Thyroid gland (tissue), 4 donors: ENCODE measurements at regions not wholly inside any gene's neighbourhood (a gene's known extent, or its start where the extent isn't known, plus 50 kb on each side); places are given as distances from the start of the nearest gene placed in this dataset.

Source experiments
- CTCF ChIP-seq, 6 experiments: fragments of 200-600 bp in 3 of 6; fragments of 450-650 bp in 3 of 6; sonication (generic) in 3 of 6; IDR thresholded peaks; one replicate each; pipeline ENCODE4 v1.5.1; 2016 to 2019; ENCODE audit warnings: antibody characterized with exemption in 6 of 6, mild to moderate bottlenecking in 2 of 6, inconsistent platforms in 1 of 6, moderate library complexity in 1 of 6
- POLR2A ChIP-seq, 2 donors: fragments of 450-650 bp; IDR thresholded peaks; one replicate each; pipeline ENCODE4 v1.6.1; 2017; ENCODE audit warnings: antibody characterized with exemption in 2 of 2, mild to moderate bottlenecking in 2 of 2, moderate library complexity in 1 of 2

- TF ChIP-seq CTCF (IDR thresholded peaks at IDR 0.05) (no peak), POLR2A (IDR thresholded peaks at IDR 0.05) (no peak)
Observed at GRCh38 chr15:73809728-73810501, 56.8 kb upstream of the INSYN1 start.
